ENCODE measurements at regions not wholly inside any gene's neighbourhood (a gene's known extent, or its start where the extent isn't known, plus 50 kb on each side); places are given as distances from the start of the nearest gene placed in this dataset.

- Histone ChIP-seq H4K20me1 (replicated peaks; ENCODE audit: control insufficient read depth, extremely low read depth, insufficient read depth, low read length) (no peaks in the 10 kb centered on the region), H3K27me3 (ENCODE audit: control insufficient read depth in 2 of 2, insufficient read depth in 2 of 2, low read length in 2 of 2) (no peaks in the 10 kb centered on the region), H3K4me3 (replicated peaks in 1 of 3; ENCODE audit: insufficient read depth in 1 of 3, low read depth in 1 of 3, low read length in 3 of 3) (no peak overlapping the region), H2AFZ (ENCODE audit: low read depth, low read length) (no peak overlapping the region), H3K4me1 (ENCODE audit: control insufficient read depth, extremely low read depth, insufficient read depth, low read length) (no peaks in the 10 kb centered on the region), H3K27ac (ENCODE audit: insufficient read depth, low read depth, low read length) (no peak overlapping the region), H3K79me2 (ENCODE audit: control insufficient read depth, insufficient read depth, low read length) (no peaks in the 10 kb centered on the region), H3K36me3 (ENCODE audit: control insufficient read depth in 2 of 2, extremely low read depth in 1 of 2, insufficient read depth in 2 of 2, low read length in 2 of 2) (no peaks in the 10 kb centered on the region), H3K9me3 (replicated peaks; ENCODE audit: control insufficient read depth, insufficient read depth, low read length) (no peaks in the 10 kb centered on the region), H3K4me2 (ENCODE audit: insufficient read depth, low read length) (no peak overlapping the region), H3K9me1 (replicated peaks; ENCODE audit: control insufficient read depth, extremely low read depth, insufficient read depth, low read length) (no peaks in the 10 kb centered on the region), H3K9ac (replicated peaks; ENCODE audit: extremely low read depth, insufficient read depth, low read length) (no peak overlapping the region)
- POLR2A ChIA-PET: no interaction called here
- intact Hi-C loops (cut with micrococcal nuclease) (no loop called here), dilution Hi-C loops (cut with MboI; ENCODE audit: extremely low pct_ligation_motif_present, low sequenced_read_pairs) (no loop called here)
- TF ChIP-seq POLR2AphosphoS5 (IDR thresholded peaks at IDR 0.05; ENCODE audit: insufficient read depth, low read depth, low read length): no peak
- no peak for TF ChIP-seq MAX (IDR thresholded peaks at IDR 0.05; ENCODE audit: insufficient read depth, insufficient read length)
- TF ChIP-seq GATA2 (IDR thresholded peaks at IDR 0.05; ENCODE audit: insufficient read depth, insufficient read length, low read depth, low read length): no peak
- no peak for TF ChIP-seq FOS (IDR thresholded peaks at IDR 0.05; ENCODE audit: borderline replicate concordance, insufficient read depth, low read length)
- no peak for TF ChIP-seq CTCF (IDR thresholded peaks at IDR 0.05; ENCODE audit: extremely low read depth in 1 of 2, insufficient read depth in 1 of 2, low read depth in 1 of 2, low read length in 2 of 2)
- TF ChIP-seq MYC (IDR thresholded peaks at IDR 0.05; ENCODE audit: low read depth, low read length): no peak
- no peak for TF ChIP-seq EZH2 (IDR thresholded peaks at IDR 0.05; ENCODE audit: borderline replicate concordance, low read depth, low read length, severe bottlenecking)
- TF ChIP-seq JUN (IDR thresholded peaks at IDR 0.05; ENCODE audit: borderline replicate concordance, insufficient read depth, insufficient read length, low read depth): no peak
- TF ChIP-seq POLR2A (IDR thresholded peaks at IDR 0.05; ENCODE audit: low read depth, low read length): no peak
- FAIRE-seq: no peak
- CTCF ChIA-PET: no interaction called here
- no peak for DNase-seq (ENCODE audit: low read depth, low spot score)
- BruUV-seq (replicated peaks): no TSS peak
These were observed 289.8 kb downstream of the RBM43 start for GRCh38 chr2:150971910-150972309.

Measured in endothelial cell of umbilical vein (primary cell).